ENCODE measurements at regions not wholly inside any gene's neighbourhood (a gene's known extent, or its start where the extent isn't known, plus 50 kb on each side); places are given as distances from the start of the nearest gene placed in this dataset.

DNA sequence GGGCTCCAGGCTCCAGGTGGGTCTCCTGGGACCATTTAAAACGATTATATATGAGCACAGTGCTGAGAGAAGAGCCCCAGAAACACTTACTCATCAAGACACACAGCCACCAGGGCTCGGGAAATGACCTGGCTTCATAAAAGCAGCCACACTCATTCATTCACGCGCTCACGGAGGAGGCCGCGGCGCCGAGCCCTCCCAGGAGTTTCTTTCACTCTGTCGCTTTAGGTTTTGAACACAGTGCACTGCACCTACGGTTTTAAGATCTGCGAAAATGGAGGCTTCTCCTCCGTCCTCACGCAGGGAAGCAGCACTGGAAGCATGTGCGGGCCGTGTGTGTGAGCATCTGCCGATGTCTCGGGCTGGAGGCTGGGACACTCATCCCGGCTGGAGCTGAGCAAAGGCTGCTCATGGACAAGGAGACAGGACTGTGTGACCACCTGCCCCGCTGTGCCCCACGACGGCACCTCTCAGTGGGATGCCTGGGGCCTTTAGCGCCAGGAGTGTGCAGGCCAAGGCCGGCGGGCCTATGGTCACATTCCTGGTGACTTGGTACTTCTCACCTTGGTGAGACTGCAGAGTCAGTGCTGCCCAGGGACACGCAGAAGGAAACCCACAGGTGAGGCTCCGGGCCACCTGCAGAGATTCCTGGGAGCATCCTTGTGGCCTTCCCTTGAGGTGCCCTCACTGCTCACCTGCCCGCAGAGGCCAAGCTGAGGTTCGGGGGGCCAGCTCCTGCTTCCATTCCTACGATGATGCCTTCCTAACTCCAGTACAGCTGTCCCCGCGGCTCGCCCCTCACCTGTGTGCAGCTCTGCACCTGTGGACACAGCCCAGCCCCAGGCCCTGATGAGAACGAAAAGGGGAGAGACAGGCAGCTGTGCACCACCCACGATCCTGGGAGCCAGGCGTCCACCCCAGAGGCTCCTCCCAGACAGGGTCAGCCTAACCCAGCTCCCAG lies 872.0 kb downstream of the BRD1 start:
- TF ChIP-seq POLR2A (IDR thresholded peaks at IDR 0.05): no peak
- TF ChIP-seq, protein P1, sequence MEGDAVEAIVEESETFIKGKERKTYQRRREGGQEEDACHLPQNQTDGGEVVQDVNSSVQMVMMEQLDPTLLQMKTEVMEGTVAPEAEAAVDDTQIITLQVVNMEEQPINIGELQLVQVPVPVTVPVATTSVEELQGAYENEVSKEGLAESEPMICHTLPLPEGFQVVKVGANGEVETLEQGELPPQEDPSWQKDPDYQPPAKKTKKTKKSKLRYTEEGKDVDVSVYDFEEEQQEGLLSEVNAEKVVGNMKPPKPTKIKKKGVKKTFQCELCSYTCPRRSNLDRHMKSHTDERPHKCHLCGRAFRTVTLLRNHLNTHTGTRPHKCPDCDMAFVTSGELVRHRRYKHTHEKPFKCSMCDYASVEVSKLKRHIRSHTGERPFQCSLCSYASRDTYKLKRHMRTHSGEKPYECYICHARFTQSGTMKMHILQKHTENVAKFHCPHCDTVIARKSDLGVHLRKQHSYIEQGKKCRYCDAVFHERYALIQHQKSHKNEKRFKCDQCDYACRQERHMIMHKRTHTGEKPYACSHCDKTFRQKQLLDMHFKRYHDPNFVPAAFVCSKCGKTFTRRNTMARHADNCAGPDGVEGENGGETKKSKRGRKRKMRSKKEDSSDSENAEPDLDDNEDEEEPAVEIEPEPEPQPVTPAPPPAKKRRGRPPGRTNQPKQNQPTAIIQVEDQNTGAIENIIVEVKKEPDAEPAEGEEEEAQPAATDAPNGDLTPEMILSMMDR (IDR thresholded peaks at IDR 0.05): no peak

Measured in tibial nerve (tissue), 3 donors.